HG03108 (cell line): ENCODE measurements at regions not wholly inside any gene's neighbourhood (a gene's known extent, or its start where the extent isn't known, plus 50 kb on each side); places are given as distances from the start of the nearest gene placed in this dataset.

ENCODE experiments used
- ATAC-seq: cut with Tn5 transposase; IDR thresholded peaks from one replicate; pipeline ENCODE4 v1.9.1; 2021; ENCODE audit warnings: moderate library complexity; ENCODE audit not compliant: unreplicated experiment

DNA sequence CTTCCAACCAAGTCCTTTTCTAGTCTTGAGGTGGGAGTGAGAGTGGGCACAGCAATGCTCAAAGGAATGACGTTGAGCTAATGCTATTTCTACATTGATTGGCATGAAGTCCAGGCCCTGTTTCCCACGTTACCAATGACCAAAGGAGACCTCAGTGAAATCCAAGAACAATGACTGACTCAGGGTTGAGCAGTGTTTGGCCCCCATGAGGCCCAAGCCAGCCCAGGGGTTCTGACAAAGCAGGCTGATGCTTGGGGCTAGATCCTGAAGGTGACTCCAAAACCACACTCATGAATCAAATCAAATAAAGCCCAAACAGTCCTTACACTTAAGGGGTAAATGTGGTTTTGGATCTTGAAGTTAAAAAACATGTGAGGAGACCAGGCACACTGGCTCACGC lies 278.5 kb upstream of the GJB5 start:
- ATAC-seq: no peak

DNA sequence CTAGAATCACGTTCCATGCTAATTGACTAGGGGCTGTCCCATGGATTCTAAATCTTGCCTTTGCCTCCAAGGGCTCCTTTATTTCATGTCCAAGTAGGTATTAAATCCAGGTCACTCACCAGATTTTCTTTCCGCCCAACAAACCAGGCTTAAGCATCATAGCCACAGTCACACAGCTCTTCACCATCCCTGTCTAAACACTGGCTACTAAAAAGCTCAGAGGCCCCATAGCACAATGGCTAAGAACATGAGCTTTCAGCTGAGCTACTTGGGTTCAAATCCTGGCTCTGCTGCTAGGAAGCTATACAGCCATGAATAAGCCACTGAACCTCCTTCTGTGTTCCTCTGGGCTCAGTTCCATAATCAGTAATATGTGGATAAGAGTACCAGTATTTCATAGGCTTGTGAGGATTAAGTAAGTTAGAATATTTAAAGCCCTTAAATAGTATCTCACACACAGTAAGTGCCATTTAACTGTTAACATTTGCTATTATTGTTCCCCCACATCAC lies 277.2 kb upstream of the GJB5 start:
- no peak for ATAC-seq

DNA sequence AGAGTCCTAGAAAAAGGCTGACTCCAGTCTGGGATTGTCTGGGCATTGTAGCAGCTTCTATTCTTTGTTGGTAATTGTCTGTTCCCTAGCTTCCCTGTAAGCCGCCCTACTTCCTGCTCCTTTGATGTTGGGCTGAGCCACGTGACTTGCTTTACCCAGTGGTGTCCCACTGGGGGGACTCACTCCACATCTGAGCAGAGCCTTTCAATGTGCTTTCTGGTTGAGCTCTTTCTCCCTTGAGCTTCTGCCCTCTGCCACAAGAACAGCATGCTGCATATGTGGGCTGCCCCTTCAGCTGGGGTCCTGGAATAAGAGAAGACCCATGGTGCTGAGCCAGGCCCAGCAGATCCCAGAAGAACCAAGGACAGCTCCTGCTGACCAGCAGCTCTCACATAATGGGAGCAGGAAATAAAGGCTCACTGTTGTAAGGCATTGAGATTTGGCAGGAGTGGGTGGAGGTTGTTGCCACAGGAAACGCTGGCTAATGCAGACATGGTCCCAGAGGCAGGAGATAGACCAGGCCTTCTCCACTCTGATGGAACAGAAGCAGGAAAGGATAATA lies 276.3 kb upstream of the GJB5 start:
- ATAC-seq: no peak

DNA sequence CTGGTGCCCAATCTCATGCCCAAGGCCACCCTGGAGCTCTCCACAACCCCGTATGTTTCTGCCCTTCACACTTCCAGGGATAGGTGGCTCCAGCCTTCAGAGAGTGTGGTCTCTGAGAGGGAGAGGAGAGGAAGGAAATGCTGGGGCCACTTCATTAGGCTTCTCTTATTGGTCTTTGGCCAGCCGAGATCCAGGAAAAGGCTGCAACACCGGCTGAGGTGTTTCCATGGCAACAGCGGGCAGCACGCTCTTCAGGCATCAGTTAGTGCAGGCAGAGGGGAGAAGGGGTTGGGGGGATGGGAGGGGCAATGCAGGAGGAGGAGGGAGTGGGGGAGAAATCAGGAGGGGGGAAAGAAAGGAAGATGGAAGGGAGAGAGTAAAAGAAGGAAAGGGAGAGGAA lies 275.1 kb upstream of the GJB5 start:
- ATAC-seq: no peak

DNA sequence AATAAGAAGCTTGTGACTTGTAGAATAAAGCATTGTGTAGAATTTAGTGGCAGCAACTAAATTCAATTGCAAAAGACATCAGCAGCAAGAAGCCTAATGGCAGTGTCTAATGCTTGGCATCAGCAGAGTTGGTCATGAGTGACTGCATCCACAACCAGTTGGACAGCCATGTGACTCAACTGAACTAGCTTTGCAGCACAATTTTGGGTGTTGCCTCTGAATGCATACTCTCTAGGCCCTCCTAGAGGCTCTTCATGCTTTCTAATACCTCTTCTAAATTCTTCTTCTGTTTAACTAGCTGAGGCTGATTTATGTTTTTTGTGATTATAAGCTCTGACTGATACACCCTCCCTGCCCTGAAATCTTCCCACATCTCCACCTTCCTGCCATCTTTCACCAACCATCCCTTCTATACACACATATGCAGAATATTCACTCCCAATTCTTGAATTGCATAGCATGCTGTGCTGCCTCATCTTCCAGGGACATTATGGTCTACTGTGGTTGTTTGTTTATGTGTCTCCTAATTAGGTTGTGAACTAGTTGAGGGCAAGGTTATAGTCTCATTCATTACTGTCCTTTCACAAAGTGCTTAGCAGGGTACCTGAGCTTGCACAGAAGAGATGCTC lies 266.7 kb upstream of the GJB5 start:
- ATAC-seq: no peak

DNA sequence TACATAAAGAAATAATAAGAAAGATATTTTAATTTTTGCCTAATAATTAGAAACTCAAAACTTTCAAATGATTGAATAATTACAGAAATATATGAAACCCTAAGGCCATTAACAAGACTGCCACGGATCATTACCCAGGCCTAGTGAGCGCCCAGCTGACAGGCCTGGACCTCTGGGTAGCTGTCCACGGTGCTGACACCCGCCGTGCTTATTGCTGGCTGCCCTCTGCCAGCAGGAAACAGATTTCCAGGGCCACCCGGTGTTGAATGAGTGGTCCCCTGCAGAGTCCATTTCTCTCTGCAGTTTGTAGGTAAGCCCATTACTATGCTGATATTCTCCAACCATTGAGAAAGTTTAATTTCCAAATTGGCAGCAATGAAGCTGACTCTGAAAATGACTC lies 254.4 kb upstream of the GJB5 start:
- no peak for ATAC-seq

DNA sequence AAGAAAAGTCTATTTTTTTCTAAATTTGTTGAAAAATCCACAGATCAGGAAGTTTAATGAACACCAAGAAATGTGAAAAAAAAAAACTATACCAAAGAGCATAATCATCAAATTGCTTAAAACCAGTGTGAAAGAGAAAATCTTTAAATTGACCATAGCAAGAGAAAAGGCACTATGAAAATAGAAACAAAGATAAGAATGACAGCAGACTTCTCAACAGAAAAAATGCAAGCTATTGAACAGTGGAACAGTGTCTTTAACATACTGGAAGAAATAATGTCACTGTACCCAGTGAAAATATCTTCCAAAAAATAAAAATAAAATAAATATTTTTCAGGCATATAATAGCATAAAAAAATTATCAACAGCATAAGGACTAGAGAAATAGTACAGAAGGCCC lies 243.0 kb upstream of the GJB5 start:
- no peak for ATAC-seq

DNA sequence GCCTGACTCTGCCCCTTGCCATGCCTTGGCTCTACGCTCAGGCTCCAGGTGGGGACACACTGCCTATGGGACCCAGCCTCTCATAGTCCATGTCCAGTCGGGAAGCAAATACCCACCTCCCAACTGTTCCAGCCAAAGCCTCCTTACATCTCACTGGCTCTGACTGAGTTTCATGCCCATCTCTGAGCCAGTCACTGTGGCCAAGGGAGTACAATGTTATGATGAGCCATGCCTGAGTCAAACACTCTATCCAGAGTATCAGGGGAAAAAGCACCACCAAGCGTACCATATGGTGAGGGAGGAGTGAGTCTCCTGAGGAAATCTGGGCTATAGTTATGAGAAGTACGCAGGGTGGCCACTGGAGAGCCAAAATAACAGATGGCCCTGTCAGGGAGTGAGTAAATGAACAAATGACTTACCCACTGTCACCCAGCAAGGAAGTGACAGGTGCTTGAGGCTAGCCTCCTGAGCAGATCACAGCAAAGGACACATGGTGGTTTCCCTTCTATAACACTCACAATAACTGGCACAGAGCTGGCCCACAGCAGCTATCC lies 236.6 kb upstream of the GJB5 start:
- no peak for ATAC-seq

DNA sequence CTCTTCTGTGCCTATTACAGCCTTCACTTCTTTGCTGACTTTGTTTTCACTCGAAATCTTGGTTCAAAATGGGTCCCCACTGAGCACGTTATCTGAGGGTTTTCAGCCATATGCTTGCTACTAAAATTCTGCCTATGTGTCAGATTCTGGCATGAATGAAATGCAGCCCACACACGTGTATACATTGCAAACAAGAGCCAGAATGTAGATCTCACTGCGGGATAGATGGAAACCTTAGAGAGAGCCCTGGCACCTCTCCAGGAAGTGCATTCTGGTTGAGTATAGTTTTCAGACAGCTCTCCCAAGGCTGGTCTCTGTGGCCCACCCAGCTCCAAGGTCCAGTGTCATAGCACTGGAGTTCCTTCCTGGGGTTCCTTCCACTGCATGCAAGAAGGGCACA lies 234.7 kb upstream of the GJB5 start:
- ATAC-seq: no peak

DNA sequence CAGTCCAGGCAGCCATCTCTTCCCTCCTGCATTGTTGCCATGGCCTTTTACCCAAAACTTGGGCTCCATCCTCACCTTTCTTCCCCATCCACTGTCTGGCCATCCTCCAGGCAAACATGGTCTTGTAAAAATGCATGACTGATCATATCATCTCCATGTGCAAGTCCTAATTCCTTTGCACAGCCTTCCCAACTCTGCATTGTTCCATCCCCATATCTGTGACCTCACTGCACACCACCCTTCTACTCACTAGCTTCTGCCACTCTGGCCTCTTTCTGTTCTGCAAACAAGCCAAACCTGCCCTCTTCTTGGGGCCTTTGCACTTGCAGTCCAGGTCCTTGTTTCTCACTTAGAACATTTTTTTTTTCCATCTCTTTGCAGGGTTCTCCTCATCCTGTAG lies 230.1 kb upstream of the GJB5 start:
- no peak for ATAC-seq

DNA sequence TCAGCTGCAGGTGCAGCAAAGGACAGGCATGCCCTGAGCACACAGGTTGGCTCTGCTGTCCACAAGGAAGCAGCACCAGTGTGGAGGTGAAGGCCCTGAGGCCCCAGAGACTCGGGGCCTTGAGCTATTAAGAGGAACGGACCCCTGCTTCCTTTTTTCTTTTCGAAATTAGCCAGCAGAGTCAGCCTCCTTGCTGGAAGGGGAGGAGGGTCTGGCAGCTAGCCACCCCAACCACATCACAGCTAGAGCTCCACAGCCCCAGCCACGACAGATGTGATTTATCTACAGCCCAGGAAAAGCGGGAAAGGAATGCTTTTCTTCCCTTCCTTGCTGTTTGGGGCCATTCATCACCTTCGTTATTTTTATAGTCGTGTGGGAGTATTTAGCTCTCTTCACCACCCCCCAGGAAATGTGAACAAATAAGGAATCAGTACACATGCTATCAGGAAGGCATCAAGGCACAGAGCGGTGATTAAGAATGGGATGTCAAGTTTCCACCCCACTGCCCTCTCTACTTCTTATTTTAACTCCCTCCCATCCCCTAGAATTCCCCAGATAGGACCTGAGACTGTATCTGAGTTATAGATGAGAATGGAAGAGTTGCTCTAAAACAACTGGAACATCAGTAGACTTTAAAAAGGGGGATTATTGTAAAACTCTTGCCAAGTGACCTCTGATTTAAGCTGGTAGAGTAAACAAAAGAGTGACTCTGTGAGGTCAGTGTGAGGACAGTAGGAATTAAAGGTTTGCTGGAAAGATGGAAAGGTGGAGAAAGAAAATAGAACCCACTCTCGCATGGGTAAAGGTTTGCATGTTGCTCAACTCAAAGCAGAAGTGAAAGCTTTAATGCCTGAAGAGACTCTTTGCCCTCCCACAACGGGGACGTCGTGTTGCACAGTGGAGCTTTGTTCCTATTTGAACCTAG lies 224.7 kb upstream of the GJB5 start:
- no peak for ATAC-seq

DNA sequence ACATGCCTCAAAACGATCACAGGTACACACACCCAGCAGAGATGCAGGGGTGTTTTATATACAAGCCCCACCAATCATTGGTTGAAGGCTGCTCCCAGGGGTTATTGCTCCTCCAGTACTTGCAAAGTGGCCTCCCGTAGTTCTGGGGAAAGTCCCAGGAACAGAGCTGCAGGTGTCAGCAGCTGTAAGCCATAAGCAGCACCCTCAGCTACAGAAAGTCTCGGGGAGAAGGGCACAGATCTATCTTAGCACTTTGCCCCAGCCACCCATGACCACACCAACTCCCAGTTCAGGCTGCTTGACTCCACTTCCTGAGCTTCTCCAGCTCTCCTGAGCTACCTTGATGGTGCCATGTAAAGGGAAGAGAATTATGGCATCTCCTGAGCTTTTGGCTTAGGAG lies 222.7 kb upstream of the GJB5 start:
- ATAC-seq: no peak

DNA sequence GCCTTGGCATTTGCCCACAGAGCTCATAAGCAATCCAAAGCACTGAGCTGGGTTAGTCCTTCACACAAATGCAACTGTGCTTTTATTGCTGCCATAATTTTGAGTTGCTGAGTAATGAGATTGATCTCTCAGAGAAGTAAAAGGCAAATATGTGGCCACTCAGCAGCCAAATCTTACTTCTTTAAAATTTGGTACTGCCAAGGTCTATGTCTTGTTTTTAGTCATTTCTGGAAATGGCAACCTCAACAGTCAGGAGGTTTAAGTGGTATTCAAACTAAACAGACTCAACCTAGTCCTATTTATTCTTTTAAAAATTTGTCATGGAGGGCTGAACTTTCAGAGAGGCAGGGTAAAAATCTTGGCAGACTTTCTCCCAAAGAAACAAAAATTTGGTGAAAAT lies 216.4 kb upstream of the GJB5 start:
- no peak for ATAC-seq

DNA sequence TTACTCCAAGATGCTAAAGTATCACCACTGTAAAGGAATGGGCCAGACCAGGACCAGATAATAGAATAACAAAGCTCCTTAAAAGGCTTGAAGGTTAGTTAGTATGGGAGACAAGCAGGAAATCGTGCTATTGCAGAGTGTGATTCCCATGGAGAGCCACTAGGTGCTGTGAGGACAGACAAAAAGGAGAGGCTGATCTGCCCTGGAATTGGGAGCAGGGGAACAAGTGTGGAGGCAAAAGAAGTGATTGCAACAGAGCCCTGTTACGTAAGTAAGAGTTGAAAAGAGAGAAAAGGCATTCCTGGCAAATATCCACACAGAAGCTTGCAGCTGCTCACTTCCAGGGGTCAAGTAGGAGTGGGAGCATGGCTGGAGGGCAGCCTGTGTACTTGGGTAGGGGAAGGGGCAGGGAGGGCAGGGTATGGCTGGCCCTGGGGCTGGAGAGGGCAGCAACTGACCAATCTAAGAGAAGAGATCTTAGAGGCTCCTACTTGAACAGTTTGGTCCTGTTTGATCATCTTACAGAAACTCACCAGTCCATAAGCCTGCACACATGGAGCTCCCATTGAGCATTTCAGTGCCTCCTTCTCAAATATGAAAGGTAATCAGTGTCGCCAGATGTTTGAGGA lies 207.7 kb upstream of the GJB5 start:
- ATAC-seq: no peak

DNA sequence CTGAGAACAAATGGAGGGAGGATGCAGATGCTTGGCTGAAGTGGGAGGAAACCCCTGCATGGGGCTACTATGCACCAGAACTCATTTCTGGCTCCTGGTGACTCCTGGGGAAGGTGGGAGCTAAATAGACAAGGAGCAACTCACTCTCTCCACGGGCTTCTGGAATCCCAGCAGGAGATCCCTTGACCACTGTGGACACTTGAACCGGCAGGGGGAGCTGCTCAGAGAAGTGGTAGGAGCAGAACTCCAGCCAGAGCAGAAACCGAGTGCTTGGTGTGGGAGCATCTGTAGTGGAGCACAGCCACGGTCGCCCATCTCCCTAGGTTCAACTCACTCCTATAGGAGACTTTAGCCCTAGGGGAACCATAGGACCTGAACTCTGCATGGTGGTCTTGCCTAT lies 205.6 kb upstream of the GJB5 start:
- ATAC-seq: no peak

DNA sequence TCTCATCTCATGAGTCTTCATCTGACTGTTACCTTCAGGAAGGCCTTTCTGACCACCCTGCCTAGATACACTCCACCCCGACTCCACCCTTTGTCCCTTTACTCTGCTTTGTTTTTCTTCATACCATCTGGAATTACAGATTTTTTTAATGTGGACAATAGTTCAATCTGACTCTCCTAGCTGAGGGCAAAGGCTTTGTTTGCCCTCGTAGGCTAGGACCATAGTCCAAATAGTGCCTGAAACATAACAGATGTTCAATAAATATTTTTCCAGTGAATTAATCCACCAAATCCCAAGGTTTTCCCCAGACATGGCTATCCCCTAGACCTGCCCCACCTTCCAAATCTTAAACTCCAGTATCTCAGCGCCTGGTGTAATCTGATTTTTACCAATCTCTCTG lies 176.5 kb upstream of the GJB5 start:
- ATAC-seq: no peak

DNA sequence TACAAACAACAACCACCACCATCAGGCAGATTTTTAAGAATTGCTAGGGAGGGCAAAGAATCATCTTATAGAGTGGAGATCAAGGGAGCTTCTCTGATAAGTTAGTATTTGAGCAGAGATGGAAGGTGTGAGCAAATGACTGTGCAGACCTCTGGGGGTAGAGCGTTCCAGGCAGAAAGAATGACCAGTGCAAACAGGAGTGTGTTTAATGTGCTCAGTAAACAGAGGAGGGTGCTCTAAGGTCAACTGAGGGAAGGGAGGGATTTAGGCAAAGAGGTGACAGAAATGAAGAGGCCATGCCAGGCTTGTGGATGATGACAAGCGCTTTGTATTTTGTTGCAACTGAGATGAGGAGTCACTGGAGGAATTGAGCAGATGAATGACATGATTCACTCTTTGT lies 172.5 kb upstream of the GJB5 start:
- no peak for ATAC-seq

DNA sequence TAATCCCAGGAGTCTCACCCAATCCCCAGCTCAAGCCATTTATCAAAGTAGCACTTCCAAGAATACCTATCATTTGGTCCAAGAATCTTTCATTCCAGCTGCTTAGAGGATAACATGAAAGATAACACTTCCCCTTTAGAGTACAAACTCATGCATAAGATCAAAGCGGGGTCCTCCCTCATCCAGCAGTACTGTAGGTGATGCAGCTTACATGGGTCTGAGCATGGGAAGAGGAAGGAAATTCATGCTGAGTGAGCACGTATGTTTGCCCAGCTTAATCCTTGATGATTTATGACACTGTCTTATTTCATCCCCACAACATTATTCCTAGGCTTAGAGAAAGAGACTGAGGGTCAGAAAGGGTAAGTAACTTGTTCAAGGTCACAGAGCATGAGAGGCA lies 167.1 kb upstream of the GJB5 start:
- ATAC-seq: no peak

DNA sequence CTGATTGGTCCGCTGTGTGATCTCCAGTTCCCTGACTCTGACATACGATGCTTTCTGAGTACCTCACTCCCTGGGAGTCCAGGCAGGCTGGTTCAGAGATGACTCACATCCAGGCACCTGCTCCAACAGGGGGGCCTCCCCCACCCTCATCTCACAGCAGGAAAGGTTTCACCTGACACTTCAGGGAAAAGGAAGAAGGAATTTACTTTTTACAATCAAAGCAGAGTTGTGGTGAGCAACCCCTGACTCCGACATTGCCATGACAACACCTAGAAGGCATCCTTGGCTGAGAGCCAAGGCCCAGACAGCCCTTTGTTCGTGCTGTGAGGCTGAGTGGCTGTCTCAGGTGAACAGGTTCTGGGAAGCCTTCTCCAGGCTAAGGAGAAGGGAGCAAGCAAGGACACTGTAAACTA lies 164.6 kb upstream of the GJB5 start:
- no peak for ATAC-seq

DNA sequence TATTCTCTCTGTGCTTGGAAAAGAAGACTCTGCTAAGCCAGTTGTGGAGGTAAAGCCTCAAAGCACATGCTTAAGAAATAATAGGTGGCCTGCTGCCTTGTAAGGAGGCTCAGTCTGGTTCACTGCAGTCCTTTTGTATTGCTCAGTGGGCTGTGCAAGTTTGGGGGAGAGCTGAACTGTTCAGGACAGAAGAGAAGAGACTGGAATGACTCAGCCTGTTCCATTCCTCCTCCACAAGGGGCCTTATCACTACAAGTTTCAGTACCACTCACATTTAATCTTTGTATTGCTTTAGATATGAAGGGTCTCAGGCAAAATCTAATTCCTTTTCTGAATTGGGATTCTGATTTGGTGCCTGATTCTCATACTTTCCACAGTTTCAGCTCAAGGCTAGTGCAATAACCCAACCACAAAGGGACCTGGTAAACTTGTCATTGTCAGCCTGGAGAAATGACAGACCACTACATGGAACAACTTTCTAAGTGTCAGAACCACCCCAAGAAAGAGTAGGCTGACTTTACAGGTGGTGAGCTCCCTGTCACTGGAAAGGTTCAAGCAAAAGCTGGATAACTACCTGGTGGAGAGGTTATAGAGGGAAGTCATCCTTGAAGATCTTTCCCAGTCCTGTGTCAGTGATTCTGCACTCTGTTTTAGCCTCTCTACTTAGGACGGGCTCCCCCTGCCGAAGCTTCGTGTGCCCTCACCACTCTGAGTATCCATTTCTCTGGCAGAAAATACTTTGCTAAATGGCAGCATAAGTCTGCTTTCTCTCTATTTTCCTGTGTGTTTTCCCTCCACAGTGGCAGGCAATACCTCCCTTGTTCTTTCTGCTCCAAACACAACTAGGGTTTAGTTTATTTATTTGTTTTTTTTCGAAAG lies 162.9 kb upstream of the GJB5 start:
- no peak for ATAC-seq
